GM12874 (cell line): ENCODE measurements at regions not wholly inside any gene's neighbourhood (a gene's known extent, or its start where the extent isn't known, plus 50 kb on each side); places are given as distances from the start of the nearest gene placed in this dataset.

ENCODE experiments used
- CTCF ChIP-seq: IDR thresholded peaks from 2 replicates; pipeline ENCODE4 v1.5.1; 2011; ENCODE audit warnings: low read depth, mild to moderate bottlenecking, control low read depth, low read length, moderate library complexity; ENCODE audit not compliant: insufficient read depth

GRCh38 chr9:79384091-79384490 is 187.7 kb upstream of the TLE4 start:
- TF ChIP-seq CTCF: no peak

- TF ChIP-seq CTCF: no peak
Observed at GRCh38 chr9:79384501-79384900, 187.3 kb upstream of the TLE4 start.

- no peak for TF ChIP-seq CTCF
Observed at GRCh38 chr9:79387101-79387835, 184.5 kb upstream of the TLE4 start.

- TF ChIP-seq CTCF: no peak
Observed at GRCh38 chr9:79390077-79390698, 181.6 kb upstream of the TLE4 start.

GRCh38 chr9:79390781-79391770 is 180.7 kb upstream of the TLE4 start:
- TF ChIP-seq CTCF: no peak

- TF ChIP-seq CTCF: no peak
Observed at GRCh38 chr9:79395228-79395627, 176.5 kb upstream of the TLE4 start.

GRCh38 chr9:79395755-79396154 is 176.0 kb upstream of the TLE4 start:
- TF ChIP-seq CTCF: no peak
